CD14-positive monocyte (primary cell): ENCODE measurements at regions not wholly inside any gene's neighbourhood (a gene's known extent, or its start where the extent isn't known, plus 50 kb on each side); places are given as distances from the start of the nearest gene placed in this dataset.

Experiments
- DNase-seq, 3 donors: peaks; one replicate each; pipeline ENCODE4 v3.0.0-alpha.2; 2011 to 2022
- H2AFZ ChIP-seq: 2 replicates; pipeline ENCODE4 v1.6.0; 2012; ENCODE audit warnings: mild to moderate bottlenecking, low read depth, low read length, inconsistent platforms; ENCODE audit not compliant: insufficient read depth, poor library complexity, severe bottlenecking
- H3K27ac ChIP-seq, 2 donors: 1 replicate in 1 of 2; 2 replicates in 1 of 2; pipeline ENCODE4 v1.5.1; 2012 to 2013; ENCODE audit warnings: low read length in 2 of 2, control low read depth in 1 of 2, inconsistent platforms in 1 of 2, low read depth in 1 of 2, mild to moderate bottlenecking in 1 of 2
- H3K27me3 ChIP-seq, 2 donors: one replicate each; pipeline versions ENCODE4 v1.6.0 to v1.6.1; 2011 to 2013; ENCODE audit warnings: low read length in 2 of 2; ENCODE audit not compliant: control insufficient read depth in 2 of 2, insufficient read depth in 2 of 2
- H3K36me3 ChIP-seq, 2 donors: replicated peaks in 1 of 2; 1 replicate in 1 of 2; 2 replicates in 1 of 2; pipeline versions ENCODE4 v1.5.1 to v1.6.1; 2012 to 2013; ENCODE audit warnings: low read length in 2 of 2, control low read depth in 1 of 2, inconsistent platforms in 1 of 2, mild to moderate bottlenecking in 1 of 2; ENCODE audit not compliant: insufficient read depth in 2 of 2, control insufficient read depth in 1 of 2
- H3K4me1 ChIP-seq, 2 donors: 1 replicate in 1 of 2; 2 replicates in 1 of 2; pipeline versions ENCODE4 v1.5.1 to v1.6.1; 2012 to 2013; ENCODE audit warnings: low read length in 2 of 2, control low read depth in 1 of 2, inconsistent platforms in 1 of 2, mild to moderate bottlenecking in 1 of 2, moderate library complexity in 1 of 2; ENCODE audit not compliant: insufficient read depth in 2 of 2, control insufficient read depth in 1 of 2
- H3K4me2 ChIP-seq: replicated peaks from 2 replicates; pipeline ENCODE3; 2012; ENCODE audit warnings: low read length, moderate library complexity, mild to moderate bottlenecking; ENCODE audit not compliant: poor library complexity, severe bottlenecking; ENCODE audit errors: extremely low read depth
- H3K4me3 ChIP-seq, 3 experiments: fragments of 200-600 bp in 1 of 3; sonication (generic) in 1 of 3; replicated peaks in 1 of 3; 1 replicate in 2 of 3; 2 replicates in 1 of 3; pipeline ENCODE4 v1.5.1; 2011 to 2013; ENCODE audit warnings: low read length in 3 of 3, mild to moderate bottlenecking in 3 of 3, control low read depth in 2 of 3, low read depth in 2 of 3, inconsistent platforms in 1 of 3, moderate library complexity in 1 of 3
- H3K79me2 ChIP-seq: 2 replicates; pipeline ENCODE4 v1.6.0; 2012; ENCODE audit warnings: mild to moderate bottlenecking, control low read depth, inconsistent platforms, low read length, moderate library complexity; ENCODE audit not compliant: insufficient read depth
- H3K9ac ChIP-seq: 2 replicates; pipeline ENCODE4 v1.6.0; 2017; ENCODE audit warnings: low read length, mild to moderate bottlenecking; ENCODE audit not compliant: insufficient read depth, poor library complexity, severe bottlenecking
- H3K9me3 ChIP-seq, 2 donors: replicated peaks in 1 of 2; 1 replicate in 1 of 2; 2 replicates in 1 of 2; pipeline versions ENCODE4 v1.5.1 to v1.6.1; 2012 to 2013; ENCODE audit warnings: low read length in 2 of 2, control low read depth in 1 of 2; ENCODE audit not compliant: control insufficient read depth in 1 of 2, insufficient read depth in 1 of 2
- H4K20me1 ChIP-seq: 2 replicates; pipeline ENCODE4 v1.6.0; 2012; ENCODE audit warnings: mild to moderate bottlenecking, low read length, control low read depth, moderate library complexity; ENCODE audit not compliant: insufficient read depth
- H3K27ac Mint-ChIP-seq, 7 donors: one replicate each; pipeline ENCODE4 v1.8.0; 2020; ENCODE audit warnings: mild to moderate bottlenecking in 7 of 7, mixed read lengths in 7 of 7, moderate library complexity in 6 of 7, inconsistent platforms in 2 of 7
- H3K27me3 Mint-ChIP-seq, 3 donors: one replicate each; pipeline ENCODE4 v1.8.0; 2021 to 2022; ENCODE audit warnings: low read depth in 3 of 3, mild to moderate bottlenecking in 3 of 3, mixed read lengths in 3 of 3, moderate library complexity in 3 of 3, inconsistent platforms in 1 of 3
- H3K36me3 Mint-ChIP-seq, 2 donors: one replicate each; pipeline ENCODE4 v1.8.0; 2020; ENCODE audit warnings: mixed read lengths in 2 of 2, inconsistent platforms in 1 of 2, mild to moderate bottlenecking in 1 of 2
- H3K4me1 Mint-ChIP-seq: one replicate; pipeline ENCODE4 v1.8.0; 2020; ENCODE audit warnings: mild to moderate bottlenecking, mixed read lengths
- H3K4me3 Mint-ChIP-seq, 2 donors: one replicate each; pipeline ENCODE4 v1.8.0; 2020; ENCODE audit warnings: mild to moderate bottlenecking in 2 of 2, mixed read lengths in 2 of 2, moderate library complexity in 1 of 2
- H3K9me3 Mint-ChIP-seq, 7 donors: one replicate each; pipeline ENCODE4 v1.8.0; 2020 to 2022; ENCODE audit warnings: mixed read lengths in 7 of 7, mild to moderate bottlenecking in 6 of 7, moderate library complexity in 6 of 7, inconsistent platforms in 2 of 7
- WGBS: methylation state at CpG from one replicate; pipeline ENCODE4 v1.1.5; 2013; ENCODE audit warnings: missing lambda C conversion rate; ENCODE audit not compliant: insufficient coverage; 5-methylcytosine and 5-hydroxymethylcytosine counted together
- intact Hi-C, 2 donors: fragments of 100-400 bp; cut with micrococcal nuclease; formaldehyde crosslinking; loops; one replicate each; pipeline versions ENCODE4 v1.15.0 to v1.15.1; 2023
- TF ChIP-seq, protein P1 (sequence below): fragments of 200-600 bp; IDR thresholded peaks from one replicate; pipeline ENCODE4 v1.8.0; 2022; ENCODE audit warnings: antibody characterized with exemption, mild to moderate bottlenecking

DNA sequence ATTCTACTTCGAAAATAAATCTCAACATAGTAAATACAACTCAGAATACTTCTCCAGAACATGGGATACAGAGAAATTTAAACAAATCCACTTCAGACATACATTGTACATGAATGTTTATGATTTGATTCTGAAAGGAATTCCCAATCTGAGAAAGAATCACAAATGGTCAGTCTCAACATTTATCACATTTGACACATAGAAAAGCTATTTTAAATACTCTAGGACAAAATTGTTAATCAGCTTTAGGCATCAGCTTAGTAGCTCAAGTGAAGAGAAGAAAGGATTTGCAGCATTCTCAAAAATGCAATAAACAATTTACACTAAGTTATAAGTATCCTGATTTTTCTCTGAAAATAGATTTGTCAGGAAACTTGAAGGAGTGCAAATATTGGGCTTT lies 184.8 kb downstream of the PTPRC start:
- no CpG with 5 or more reads among the region's 1 CpG for WGBS
- Mint-ChIP-seq H3K4me1 (no peaks in the 10 kb centered on the region), H3K27me3 (no peaks in the 10 kb centered on the region)

DNA sequence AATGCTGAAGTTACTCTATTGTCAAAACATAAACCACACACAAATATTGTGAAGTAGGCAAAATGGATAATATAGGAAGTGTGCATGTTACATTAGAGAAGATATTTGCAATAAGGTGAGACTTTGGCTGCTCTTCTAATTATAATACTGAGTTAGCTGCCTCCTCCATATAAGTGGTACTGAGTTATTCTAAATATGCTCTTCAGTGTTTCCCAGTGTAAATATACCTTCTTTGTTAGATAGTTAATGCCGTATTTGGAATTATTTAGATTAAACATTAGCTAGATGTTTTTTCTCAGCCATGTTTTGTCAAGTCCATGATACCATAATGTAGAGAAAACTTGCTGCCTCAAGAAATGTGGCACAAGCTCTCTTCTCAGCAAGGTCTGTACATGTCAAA lies 186.4 kb downstream of the PTPRC start:
- no peak overlapping the region for H3K27ac ChIP-seq
- H4K20me1 ChIP-seq: no peaks in the 10 kb centered on the region
- H3K9ac ChIP-seq: no peak overlapping the region
- no peak overlapping the region for H3K4me3 Mint-ChIP-seq
- H3K27ac Mint-ChIP-seq: no peak overlapping the region
- TF ChIP-seq, protein P1, sequence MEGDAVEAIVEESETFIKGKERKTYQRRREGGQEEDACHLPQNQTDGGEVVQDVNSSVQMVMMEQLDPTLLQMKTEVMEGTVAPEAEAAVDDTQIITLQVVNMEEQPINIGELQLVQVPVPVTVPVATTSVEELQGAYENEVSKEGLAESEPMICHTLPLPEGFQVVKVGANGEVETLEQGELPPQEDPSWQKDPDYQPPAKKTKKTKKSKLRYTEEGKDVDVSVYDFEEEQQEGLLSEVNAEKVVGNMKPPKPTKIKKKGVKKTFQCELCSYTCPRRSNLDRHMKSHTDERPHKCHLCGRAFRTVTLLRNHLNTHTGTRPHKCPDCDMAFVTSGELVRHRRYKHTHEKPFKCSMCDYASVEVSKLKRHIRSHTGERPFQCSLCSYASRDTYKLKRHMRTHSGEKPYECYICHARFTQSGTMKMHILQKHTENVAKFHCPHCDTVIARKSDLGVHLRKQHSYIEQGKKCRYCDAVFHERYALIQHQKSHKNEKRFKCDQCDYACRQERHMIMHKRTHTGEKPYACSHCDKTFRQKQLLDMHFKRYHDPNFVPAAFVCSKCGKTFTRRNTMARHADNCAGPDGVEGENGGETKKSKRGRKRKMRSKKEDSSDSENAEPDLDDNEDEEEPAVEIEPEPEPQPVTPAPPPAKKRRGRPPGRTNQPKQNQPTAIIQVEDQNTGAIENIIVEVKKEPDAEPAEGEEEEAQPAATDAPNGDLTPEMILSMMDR: no peak
- H3K4me3 ChIP-seq: no peak overlapping the region
- H3K36me3 ChIP-seq: no peaks in the 10 kb centered on the region
- H2AFZ ChIP-seq: no peak overlapping the region
- WGBS: no CpG with 5 or more reads among the region's 1 CpG
- H3K36me3 Mint-ChIP-seq: no peaks in the 10 kb centered on the region
- no peak for DNase-seq
- H3K4me2 ChIP-seq: no peak overlapping the region
- H3K4me1 ChIP-seq: no peaks in the 10 kb centered on the region
- no peaks in the 10 kb centered on the region for H3K4me1 Mint-ChIP-seq
- no peaks in the 10 kb centered on the region for H3K27me3 Mint-ChIP-seq
- H3K9me3 Mint-ChIP-seq: peaks cover 0 to 2% (median 1%) of the 10 kb centered on the region in 7 donors
- intact Hi-C loops: no loop called here
- H3K27me3 ChIP-seq: no peaks in the 10 kb centered on the region
- H3K9me3 ChIP-seq: no peaks in the 10 kb centered on the region
- no peaks in the 10 kb centered on the region for H3K79me2 ChIP-seq

More for the DNA sequence above, 184.8 kb downstream of the PTPRC start:
- Histone ChIP-seq H3K9me3 (no peaks in the 10 kb centered on the region), H3K36me3 (no peaks in the 10 kb centered on the region), H3K27me3 (no peaks in the 10 kb centered on the region), H3K27ac (no peak overlapping the region), H3K4me1 (no peaks in the 10 kb centered on the region), H4K20me1 (no peaks in the 10 kb centered on the region), H3K4me2 (no peak overlapping the region), H3K4me3 (no peak overlapping the region), H3K9ac (no peak overlapping the region), H3K79me2 (no peaks in the 10 kb centered on the region), H2AFZ (no peak overlapping the region)
- no peaks in the 10 kb centered on the region for H3K36me3 Mint-ChIP-seq
- TF ChIP-seq, protein P1: no peak
- H3K9me3 Mint-ChIP-seq: peaks cover 0 to 2% (median 0%) of the 10 kb centered on the region in 7 donors
- H3K27ac Mint-ChIP-seq: no peak overlapping the region
- intact Hi-C loops: no loop called here
- no peak for DNase-seq
- H3K4me3 Mint-ChIP-seq: no peak overlapping the region
